OCI-LY3 (cell line): ENCODE measurements at regions not wholly inside any gene's neighbourhood (a gene's known extent, or its start where the extent isn't known, plus 50 kb on each side); places are given as distances from the start of the nearest gene placed in this dataset.

ENCODE experiments used
- H2AFZ ChIP-seq: fragments of 200-600, 300-600 bp; shearing (Covaris generic); 2 replicates; pipeline ENCODE4 v1.6.0; 2014; ENCODE audit warnings: antibody characterized with exemption, low read depth, low read length
- H3K27ac ChIP-seq: fragments of 200-600, 300-600 bp; sonication (generic); 2 replicates; pipeline ENCODE4 v1.5.1; 2014; ENCODE audit warnings: mild to moderate bottlenecking, low read length, moderate library complexity, mixed read lengths
- H3K27me3 ChIP-seq: fragments of 200-600, 300-600 bp; sonication (generic); 2 replicates; pipeline ENCODE4 v1.6.1; 2014; ENCODE audit warnings: low read depth, low read length, mixed read lengths
- H3K36me3 ChIP-seq: fragments of 200-600, 300-600 bp; sonication (generic); replicated peaks from 2 replicates; pipeline ENCODE3; 2014; ENCODE audit warnings: low read depth, low read length, mixed read lengths
- H3K4me1 ChIP-seq: fragments of 300-600, 200-600 bp; sonication (generic); 2 replicates; pipeline ENCODE4 v1.6.1; 2014; ENCODE audit warnings: low read length, mixed read lengths
- H3K4me2 ChIP-seq: fragments of 200-600, 300-600 bp; sonication (generic); 2 replicates; pipeline ENCODE4 v1.6.1; 2014; ENCODE audit warnings: low read length, mixed read lengths
- H3K4me3 ChIP-seq: fragments of 300-600, 200-600 bp; sonication (generic); 2 replicates; pipeline ENCODE4 v1.5.1; 2014; ENCODE audit warnings: antibody characterized with exemption, mild to moderate bottlenecking, low read length, moderate library complexity
- H3K79me2 ChIP-seq: fragments of 300-600, 200-600 bp; shearing (Covaris generic); 2 replicates; pipeline ENCODE4 v1.6.1; 2014; ENCODE audit warnings: mild to moderate bottlenecking, low read length, mixed read lengths
- H3K9ac ChIP-seq: fragments of 300-600, 200-600 bp; shearing (Covaris generic); 2 replicates; pipeline ENCODE4 v1.6.0; 2014; ENCODE audit warnings: mild to moderate bottlenecking, low read length, moderate library complexity
- H3K9me3 ChIP-seq: fragments of 200-600, 300-600 bp; shearing (Covaris generic); 2 replicates; pipeline ENCODE4 v1.6.1; 2014; ENCODE audit warnings: low read length, mixed read lengths; ENCODE audit not compliant: insufficient read depth
- H4K20me1 ChIP-seq: fragments of 200-600, 300-600 bp; sonication (generic); 2 replicates; pipeline ENCODE4 v1.6.1; 2016; ENCODE audit warnings: low read length, mixed read lengths; ENCODE audit not compliant: insufficient read depth
- EZH2phosphoT487 ChIP-seq: fragments of 200-600 bp; shearing (Covaris generic); IDR thresholded peaks from 2 replicates; pipeline ENCODE4 v1.6.1; 2018; ENCODE audit warnings: antibody characterized with exemption, mixed run types, low read depth
- TF ChIP-seq, protein P1 (sequence below): fragments of 200-600, 300-600 bp; sonication (generic); IDR thresholded peaks from 2 replicates; pipeline ENCODE4 v1.5.1; 2014; ENCODE audit warnings: antibody characterized with exemption, low read length, low read depth

DNA sequence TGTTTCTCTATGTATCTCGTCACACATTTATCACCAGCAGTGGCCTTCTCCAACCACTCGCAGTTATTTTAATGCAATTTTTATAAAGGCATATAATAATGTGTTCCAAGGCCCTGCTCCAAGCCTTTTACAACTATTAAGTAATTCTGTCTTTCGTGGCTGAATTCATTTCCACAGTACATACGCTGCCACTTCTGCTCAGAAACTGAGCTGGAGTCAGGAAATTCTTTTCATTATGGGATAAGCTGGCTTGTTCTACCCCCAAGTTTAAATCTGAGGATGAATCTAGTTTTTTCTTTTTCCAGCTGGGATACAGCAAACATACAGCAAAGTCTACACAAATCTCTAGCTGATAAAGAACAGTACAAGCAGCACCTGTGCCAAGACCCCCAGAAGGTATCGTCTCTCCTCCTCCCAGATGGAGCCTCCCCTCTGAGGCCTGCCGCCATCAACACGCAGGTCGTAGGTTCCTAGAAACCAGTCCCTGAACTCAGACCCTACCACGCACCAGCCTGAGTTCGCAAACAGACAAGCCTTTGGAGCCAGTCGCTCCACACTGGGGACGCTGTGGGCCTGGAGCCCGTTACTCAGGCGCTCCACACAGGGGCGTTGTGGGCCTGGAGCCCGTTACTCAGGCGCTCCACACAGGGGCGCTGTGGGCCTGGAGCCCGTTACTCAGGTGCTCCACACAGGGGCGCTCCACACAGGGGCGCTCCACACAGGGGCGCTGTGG lies 263.5 kb downstream of the THBS2 start:
- no peak overlapping the region for H3K27ac ChIP-seq
- H4K20me1 ChIP-seq = no peaks in the 10 kb centered on the region
- no peak overlapping the region for H3K4me2 ChIP-seq
- H3K27me3 ChIP-seq = no peaks in the 10 kb centered on the region
- no peaks in the 10 kb centered on the region for H3K79me2 ChIP-seq
- H3K9me3 ChIP-seq = no peaks in the 10 kb centered on the region
- H3K4me1 ChIP-seq = no peaks in the 10 kb centered on the region
- H3K9ac ChIP-seq = no peak overlapping the region
- no peak overlapping the region for H2AFZ ChIP-seq
- H3K4me3 ChIP-seq = no peak overlapping the region
- no peaks in the 10 kb centered on the region for H3K36me3 ChIP-seq
- TF ChIP-seq, protein P1, sequence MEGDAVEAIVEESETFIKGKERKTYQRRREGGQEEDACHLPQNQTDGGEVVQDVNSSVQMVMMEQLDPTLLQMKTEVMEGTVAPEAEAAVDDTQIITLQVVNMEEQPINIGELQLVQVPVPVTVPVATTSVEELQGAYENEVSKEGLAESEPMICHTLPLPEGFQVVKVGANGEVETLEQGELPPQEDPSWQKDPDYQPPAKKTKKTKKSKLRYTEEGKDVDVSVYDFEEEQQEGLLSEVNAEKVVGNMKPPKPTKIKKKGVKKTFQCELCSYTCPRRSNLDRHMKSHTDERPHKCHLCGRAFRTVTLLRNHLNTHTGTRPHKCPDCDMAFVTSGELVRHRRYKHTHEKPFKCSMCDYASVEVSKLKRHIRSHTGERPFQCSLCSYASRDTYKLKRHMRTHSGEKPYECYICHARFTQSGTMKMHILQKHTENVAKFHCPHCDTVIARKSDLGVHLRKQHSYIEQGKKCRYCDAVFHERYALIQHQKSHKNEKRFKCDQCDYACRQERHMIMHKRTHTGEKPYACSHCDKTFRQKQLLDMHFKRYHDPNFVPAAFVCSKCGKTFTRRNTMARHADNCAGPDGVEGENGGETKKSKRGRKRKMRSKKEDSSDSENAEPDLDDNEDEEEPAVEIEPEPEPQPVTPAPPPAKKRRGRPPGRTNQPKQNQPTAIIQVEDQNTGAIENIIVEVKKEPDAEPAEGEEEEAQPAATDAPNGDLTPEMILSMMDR = no peak
- no peak for TF ChIP-seq EZH2phosphoT487

- H3K27me3 ChIP-seq = no peaks in the 10 kb centered on the region
- no peaks in the 10 kb centered on the region for H3K79me2 ChIP-seq
- H3K36me3 ChIP-seq = no peaks in the 10 kb centered on the region
- no peak overlapping the region for H2AFZ ChIP-seq
- no peak overlapping the region for H3K4me2 ChIP-seq
- no peaks in the 10 kb centered on the region for H3K4me1 ChIP-seq
- no peak overlapping the region for H3K9ac ChIP-seq
- H3K9me3 ChIP-seq = no peaks in the 10 kb centered on the region
- H3K27ac ChIP-seq = no peak overlapping the region
- no peaks in the 10 kb centered on the region for H4K20me1 ChIP-seq
- no peak for TF ChIP-seq EZH2phosphoT487
- TF ChIP-seq, protein P1 = no peak
- H3K4me3 ChIP-seq = no peak overlapping the region
Observed at GRCh38 chr6:168989421-168989820, 264.2 kb downstream of the THBS2 start.

- no peak overlapping the region for H2AFZ ChIP-seq
- no peak overlapping the region for H3K9ac ChIP-seq
- H3K4me1 ChIP-seq = no peaks in the 10 kb centered on the region
- H3K4me2 ChIP-seq = no peak overlapping the region
- no peaks in the 10 kb centered on the region for H4K20me1 ChIP-seq
- no peak overlapping the region for H3K4me3 ChIP-seq
- no peak overlapping the region for H3K27ac ChIP-seq
- no peaks in the 10 kb centered on the region for H3K79me2 ChIP-seq
- no peaks in the 10 kb centered on the region for H3K27me3 ChIP-seq
- no peak for TF ChIP-seq EZH2phosphoT487
- TF ChIP-seq, protein P1 = no peak
- no peaks in the 10 kb centered on the region for H3K9me3 ChIP-seq
- H3K36me3 ChIP-seq = no peaks in the 10 kb centered on the region
Observed at GRCh38 chr6:168988801-168989200, 264.8 kb downstream of the THBS2 start.

GRCh38 chr6:168988280-168988679 lies 265.4 kb downstream of the THBS2 start:
- Histone ChIP-seq H3K27ac (no peak overlapping the region), H3K4me2 (no peak overlapping the region), H3K9ac (no peak overlapping the region), H3K9me3 (no peaks in the 10 kb centered on the region), H3K27me3 (no peaks in the 10 kb centered on the region), H3K36me3 (no peaks in the 10 kb centered on the region), H3K79me2 (no peaks in the 10 kb centered on the region), H3K4me3 (no peak overlapping the region), H4K20me1 (no peaks in the 10 kb centered on the region), H3K4me1 (no peaks in the 10 kb centered on the region), H2AFZ (no peak overlapping the region)
- TF ChIP-seq, protein P1 = no peak
